NOMO-1 (cell line): ENCODE measurements at regions not wholly inside any gene's neighbourhood (a gene's known extent, or its start where the extent isn't known, plus 50 kb on each side); places are given as distances from the start of the nearest gene placed in this dataset.

Source experiments
- DNase-seq, 2 experiments: peaks; one replicate each; lab custom pipeline; 2025; ENCODE audit not compliant: unreplicated experiment in 2 of 2; lab: John Stamatoyannopoulos, UW

GRCh38 chr2:19465978-19466377, 107.6 kb upstream of the OSR1 start:
- DNase-seq = no peak

DNA sequence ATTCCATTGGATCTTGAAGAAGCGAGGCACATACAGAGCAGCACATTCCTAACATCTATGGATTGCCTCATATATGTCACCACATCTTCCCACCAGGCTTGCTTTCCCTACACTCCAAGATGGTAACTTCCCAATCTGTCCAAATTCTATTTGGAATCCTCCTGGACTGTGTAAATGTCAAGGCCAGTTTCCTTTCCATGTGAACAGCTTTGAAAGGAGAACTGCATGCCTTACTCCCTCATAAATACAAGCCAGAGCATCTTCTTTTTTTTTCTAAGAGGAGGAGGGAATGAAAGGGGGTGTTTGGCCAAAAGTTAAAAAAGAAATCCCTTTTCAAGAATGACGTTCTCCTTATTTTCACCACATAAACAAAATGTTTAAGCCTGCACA, 103.8 kb upstream of the OSR1 start:
- no peak for DNase-seq

DNA sequence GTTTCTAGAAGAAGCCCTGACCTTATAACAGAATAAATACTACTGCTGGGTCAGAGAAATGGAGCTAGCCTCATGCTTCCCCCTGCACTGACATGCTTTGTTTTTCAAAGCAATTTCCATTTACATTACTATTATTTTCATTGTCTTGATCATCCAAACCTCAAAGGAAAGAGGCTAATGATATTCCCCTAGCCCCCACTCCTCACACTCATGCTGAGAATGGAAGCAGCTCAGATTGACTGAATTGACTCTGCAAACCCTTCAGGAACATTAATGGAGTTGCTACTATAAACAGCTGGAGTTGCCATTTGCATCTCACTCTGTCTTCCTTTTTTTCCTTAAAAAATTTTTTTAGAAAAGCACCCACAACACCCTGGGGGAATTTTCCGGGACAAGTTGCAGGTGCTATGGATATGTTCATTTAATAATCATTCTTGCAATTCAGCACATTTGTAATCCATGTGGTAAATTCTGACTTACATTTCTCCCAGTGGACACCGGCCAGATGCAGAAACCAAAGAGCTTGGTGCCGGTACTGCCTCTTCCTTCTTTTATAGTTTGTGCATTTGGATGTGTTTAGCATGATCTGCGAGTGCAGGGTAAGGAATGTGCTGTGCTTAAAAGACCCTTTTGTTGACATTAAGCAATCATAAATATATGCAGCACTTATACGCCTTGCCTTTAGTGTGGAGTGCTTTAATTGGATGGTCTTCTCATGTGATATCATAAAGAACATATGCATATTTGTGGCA, 103.3 kb upstream of the OSR1 start:
- no peak for DNase-seq

DNA sequence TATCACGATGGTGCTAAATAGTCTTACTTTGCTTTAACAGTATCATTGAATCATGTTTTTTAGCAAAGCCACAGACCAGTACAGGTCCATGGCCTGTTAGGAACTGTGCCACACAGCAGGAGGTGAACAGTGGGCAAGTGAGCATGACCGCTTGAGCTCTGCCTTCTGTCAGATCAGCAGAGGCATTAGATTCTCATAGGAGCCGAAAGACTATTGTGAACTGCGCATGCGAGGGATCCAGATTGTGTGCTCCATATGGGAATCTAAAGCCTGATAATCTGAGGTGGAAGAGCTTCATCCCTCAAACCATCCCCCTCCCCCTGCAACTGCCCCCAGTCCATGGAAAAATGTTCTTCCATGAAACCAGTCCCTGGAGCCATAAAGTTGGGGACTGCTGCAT, 102.3 kb upstream of the OSR1 start:
- DNase-seq = no peak

- no peak for DNase-seq
Observed at GRCh38 chr2:19458427-19459003, 100.1 kb upstream of the OSR1 start.

DNA sequence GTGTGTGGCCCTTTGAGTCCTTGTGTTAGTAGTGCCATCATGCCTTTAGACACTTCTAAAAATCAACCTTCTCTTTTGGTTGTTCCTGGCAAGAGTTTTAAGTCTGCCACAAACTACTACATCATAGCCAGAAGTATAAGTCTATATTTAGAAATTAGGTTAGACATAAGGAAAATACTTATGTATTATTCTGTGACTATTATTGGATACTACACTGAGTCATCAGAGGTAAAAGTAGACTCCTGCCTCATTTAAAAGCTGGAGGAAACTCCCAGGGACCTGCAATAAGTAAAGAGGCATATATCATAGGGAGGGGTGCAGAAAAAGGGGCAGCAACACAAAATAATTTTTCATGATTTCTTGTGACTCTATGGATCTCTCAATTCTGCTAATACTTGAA, 99.4 kb upstream of the OSR1 start:
- no peak for DNase-seq

DNA sequence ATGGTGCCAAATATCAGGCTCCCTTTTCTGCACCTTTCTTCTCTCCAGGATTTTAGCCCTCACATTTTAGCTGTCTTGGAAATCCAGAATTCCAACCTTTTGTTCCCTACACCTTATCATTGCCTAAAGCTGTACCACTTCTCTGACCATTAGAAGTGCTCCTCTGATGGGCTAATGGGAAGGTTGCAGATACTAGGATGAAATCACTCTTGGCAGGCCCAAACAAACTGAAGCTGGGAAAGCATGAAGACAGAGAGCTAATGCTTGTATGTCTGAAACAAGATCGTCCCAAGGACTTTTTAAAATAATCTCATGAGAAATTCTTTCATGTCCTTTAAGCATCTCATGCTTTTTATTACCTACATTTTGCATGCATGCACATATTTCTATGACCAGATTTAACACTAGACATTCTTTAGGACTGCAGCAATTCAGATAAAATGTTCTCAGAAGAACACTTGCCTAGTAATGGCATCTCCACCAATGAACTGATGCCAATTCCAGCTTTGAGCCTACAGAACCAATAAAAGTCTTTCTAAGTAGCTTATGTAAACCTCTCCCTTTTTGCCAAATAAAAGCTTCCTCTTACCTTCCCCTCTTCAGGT, 98.4 kb upstream of the OSR1 start:
- no peak for DNase-seq

GRCh38 chr2:19454125-19454524, 95.7 kb upstream of the OSR1 start:
- DNase-seq = no peak

DNA sequence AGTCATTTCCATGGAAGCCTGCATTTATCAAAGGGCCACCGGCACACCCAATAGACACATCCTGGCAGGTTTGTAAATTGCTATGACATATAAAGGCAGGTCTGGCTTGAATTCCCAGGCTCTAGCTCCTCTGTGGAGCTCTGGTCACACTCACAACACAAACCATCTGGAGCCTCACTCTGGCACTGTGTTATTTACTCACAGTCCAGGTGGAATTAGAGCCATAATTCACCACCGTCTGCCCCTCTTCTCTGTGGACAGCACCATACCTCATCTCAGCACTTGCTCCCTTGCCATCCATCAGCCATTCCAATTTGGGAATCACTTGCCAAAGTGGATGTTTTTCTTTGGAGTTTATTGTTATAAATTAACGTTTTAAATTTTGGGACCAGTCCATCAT, 84.3 kb upstream of the OSR1 start:
- DNase-seq = no peak

DNA sequence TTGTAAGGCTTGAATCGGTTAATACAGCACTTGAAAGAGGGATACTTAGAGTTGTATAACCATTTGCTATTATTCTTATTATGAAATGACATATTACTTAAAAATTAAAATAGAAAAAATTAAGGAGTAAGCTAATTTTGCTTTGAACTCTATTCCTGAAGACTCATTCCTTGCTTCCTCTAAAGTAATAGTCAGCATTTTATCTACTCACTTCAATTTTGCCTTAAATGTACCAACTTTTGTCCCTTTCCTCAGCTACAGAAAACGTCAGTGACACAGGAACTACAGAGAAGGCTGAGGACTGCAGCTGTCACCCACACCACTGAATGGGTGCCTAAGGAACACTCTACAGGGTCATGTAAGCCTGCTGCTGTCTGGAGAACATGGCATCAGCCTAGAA, 80.7 kb upstream of the OSR1 start:
- DNase-seq = no peak

DNA sequence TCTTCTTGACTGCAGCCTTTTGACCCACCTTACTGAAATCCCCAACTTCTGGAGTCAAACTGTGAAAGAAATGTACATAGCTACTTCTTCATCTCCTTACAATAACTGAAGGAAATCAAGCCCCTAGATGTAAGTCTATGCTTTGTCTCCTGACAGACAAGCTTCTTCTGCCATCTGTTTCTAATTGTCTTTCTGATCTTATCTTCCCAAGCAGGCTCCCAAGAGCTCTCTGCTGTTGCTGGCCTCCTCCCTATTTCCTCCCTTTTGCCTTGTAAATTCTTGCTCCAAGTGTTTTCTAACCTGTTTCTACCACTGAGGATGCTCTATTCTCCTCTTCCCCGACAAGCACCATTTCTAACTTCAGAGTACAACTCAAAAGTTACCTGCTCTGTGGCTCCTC, 77.4 kb upstream of the OSR1 start:
- DNase-seq = no peak

- DNase-seq = no peak
Observed at GRCh38 chr2:19434413-19434812, 76.0 kb upstream of the OSR1 start.

DNA sequence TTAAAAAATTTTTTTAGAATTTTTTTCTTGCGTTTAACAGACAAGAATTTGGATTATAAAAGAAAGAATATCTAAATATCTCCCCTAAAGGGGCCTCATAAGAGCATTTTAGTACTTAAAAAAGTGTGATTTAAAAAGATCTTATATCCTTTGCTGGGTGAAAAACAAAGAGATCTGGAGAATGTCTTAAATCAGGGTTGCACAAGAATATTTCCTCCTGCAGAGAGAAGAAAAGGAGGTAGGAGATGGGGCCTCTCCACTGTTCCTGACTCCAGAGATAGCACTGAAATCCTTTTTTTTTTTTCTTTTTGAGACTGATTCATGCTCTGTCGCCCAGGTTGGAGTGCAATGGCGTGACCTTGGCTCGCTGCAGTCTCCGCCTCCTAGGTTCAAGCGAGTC, 68.5 kb upstream of the OSR1 start:
- DNase-seq = no peak

DNA sequence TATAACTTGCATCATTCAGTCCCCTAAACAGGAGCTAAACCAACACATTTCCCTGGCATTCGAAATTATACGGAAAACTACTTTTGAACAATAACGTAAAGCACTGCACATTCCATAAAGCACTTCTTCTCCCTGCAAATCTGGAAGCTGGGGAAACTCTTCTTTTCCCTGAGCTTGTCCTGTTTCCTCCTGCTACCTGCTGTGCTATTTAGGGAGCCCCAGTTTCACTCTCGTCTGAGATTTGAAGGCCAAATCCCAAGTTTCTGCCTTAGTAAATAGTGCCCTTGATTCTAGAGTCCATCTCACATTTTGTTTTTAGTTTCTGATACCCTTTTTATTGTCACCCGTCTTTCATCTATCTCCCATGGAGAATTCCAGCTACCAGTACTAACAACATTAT, 67.7 kb upstream of the OSR1 start:
- DNase-seq = no peak

- no peak for DNase-seq
Observed at GRCh38 chr2:19425419-19425818, 67.0 kb upstream of the OSR1 start.

GRCh38 chr2:19419211-19419880, 60.9 kb upstream of the OSR1 start:
- DNase-seq = no peak

DNA sequence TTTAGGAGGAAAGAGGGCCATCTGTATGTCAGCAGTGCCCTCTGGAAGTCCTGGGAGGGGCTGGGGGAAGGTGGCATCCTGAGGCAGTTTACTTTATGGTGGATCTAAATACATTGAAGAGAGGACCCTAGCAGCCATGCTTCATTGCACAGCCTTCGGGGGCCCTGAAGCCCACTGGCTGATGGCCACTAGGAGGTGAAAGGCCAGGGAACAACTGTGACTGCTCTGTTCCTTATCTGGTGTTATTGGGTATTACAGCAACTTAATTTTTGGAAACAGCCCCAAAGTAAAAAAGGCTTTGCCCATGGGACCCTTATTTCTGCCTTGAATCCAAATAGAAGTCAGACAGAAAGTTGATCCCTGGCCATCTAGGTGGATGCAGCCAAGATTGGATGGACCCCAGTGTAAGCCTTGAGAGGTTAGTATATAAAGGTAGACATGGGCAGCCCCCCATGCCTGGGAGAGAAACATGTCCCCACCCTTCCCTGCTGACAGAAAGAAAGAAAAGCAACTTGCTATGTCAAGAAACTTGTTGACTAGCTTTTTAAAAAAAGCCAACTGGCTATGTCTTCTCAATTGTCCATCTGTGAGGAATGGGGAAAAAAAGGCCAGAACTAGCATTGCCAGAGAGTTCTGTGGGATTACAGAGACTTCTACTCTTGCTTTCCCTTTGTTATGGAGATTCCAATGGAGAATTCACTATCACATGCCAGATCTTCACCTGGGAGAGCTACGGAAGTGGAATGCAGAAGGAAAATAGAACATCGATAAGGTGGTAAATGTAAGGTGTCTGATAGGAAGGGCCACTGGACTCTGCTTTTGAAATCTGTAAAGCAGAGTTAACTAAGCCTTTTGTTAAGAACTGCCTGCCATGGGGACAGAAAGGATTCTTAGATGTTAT, 58.6 kb upstream of the OSR1 start:
- no peak for DNase-seq

GRCh38 chr2:19416083-19416482, 57.7 kb upstream of the OSR1 start:
- DNase-seq = no peak

DNA sequence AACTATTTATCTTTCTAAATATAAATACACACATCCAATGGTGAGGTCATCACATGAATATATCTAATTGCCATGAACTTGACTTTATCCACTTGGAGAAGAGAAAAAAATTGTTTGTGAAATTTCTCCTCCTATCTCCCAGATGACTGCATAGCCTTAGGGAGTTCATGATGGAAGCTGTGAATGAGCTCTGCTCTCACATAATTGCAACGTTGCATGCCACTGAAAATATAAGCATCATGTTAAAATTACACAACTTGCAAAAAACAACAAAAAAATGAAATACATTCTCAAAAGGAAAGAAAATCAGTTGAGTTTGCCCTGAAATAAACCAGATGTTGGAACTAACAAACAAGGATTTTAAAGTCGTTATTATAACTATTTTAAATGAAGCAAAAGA, 50.6 kb upstream of the OSR1 start:
- no peak for DNase-seq

DNA sequence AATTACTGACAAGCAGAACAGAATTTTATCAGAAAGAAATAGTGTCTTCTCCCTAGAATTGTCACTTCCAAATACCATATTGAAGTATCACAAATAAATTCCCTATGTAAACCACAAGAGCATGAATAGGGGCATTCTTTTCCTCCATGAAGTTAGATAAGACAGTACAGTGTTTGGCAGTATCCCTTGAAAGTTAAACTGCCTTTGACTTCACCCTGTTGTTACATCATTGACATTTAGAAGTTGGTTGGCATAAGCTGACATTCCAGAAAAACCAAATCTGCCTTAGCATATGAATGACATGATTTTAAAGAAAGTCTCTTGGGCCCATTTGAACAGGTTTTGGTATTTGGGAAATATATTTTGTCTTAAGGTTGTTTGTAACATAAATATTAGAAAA, 50.2 kb upstream of the OSR1 start:
- no peak for DNase-seq
